ENCODE measurements at regions not wholly inside any gene's neighbourhood (a gene's known extent, or its start where the extent isn't known, plus 50 kb on each side); places are given as distances from the start of the nearest gene placed in this dataset.

- peak in 1 of 2 experiments; percentile 54 for DNase-seq
- Histone ChIP-seq H3K9me2 (ENCODE audit: insufficient read depth) (peaks cover 4% of the 10 kb centered on the region; the same call in 1 of the 2 replicates), H3K36me3 (ENCODE audit: low read depth) (no peaks in the 10 kb centered on the region), H3K4me3 (no peak overlapping the region), H3K9me3 (ENCODE audit: insufficient read depth, low read depth) (no peaks in the 10 kb centered on the region), H3K27me3 (ENCODE audit: insufficient read depth, low read depth) (no peaks in the 10 kb centered on the region), H2AFZ (no peak overlapping the region), H3K27ac (no peak overlapping the region), H3K4me1 (replicated peaks; ENCODE audit: insufficient read depth) (no peaks in the 10 kb centered on the region; the same call in 1 of the 2 replicates), H3K4me2 (no peak overlapping the region), H4K20me1 (ENCODE audit: insufficient read depth) (no peaks in the 10 kb centered on the region), H3F3A (ENCODE audit: insufficient read depth, low read depth) (no peaks in the 10 kb centered on the region), H3K79me2 (ENCODE audit: low read depth) (no peaks in the 10 kb centered on the region)
- TF ChIP-seq CTCF (conservative IDR thresholded peaks at IDR 0.05) (no peak), EZH2 (IDR thresholded peaks at IDR 0.05; ENCODE audit: low read depth) (no peak)
- ChIA-PET CTCF (no interaction called here), POLR2A (ENCODE audit: unreplicated experiment) (interaction anchor here (0.8 kb wide), 1 partner anchor 921 kb away, joined by 9 read pairs; no protein-coding TSS in a partner anchor)
- intact Hi-C loops (cut with micrococcal nuclease; ENCODE audit: unreplicated experiment), result no loop called here
- BruUV-seq (replicated peaks), result no TSS peak
Measured at GRCh38 chr7:12107841-12108254, 103.2 kb upstream of the TMEM106B start.

GRCh38 chr7:12110425-12110824 lies 100.7 kb upstream of the TMEM106B start:
- Histone ChIP-seq H3K27ac (no peak overlapping the region), H3K27me3 (ENCODE audit: insufficient read depth, low read depth) (no peaks in the 10 kb centered on the region), H2AFZ (0 out of 2 replicates have a peak overlapping the region, but pooled peaks have one; percentile 2), H3K9me3 (ENCODE audit: insufficient read depth, low read depth) (no peaks in the 10 kb centered on the region), H3K4me3 (no peak overlapping the region), H3F3A (ENCODE audit: insufficient read depth, low read depth) (no peaks in the 10 kb centered on the region), H3K79me2 (ENCODE audit: low read depth) (no peaks in the 10 kb centered on the region), H3K4me1 (replicated peaks; ENCODE audit: insufficient read depth) (no peaks in the 10 kb centered on the region; the same call in 1 of the 2 replicates), H3K36me3 (ENCODE audit: low read depth) (no peaks in the 10 kb centered on the region), H4K20me1 (ENCODE audit: insufficient read depth) (no peaks in the 10 kb centered on the region), H3K4me2 (no peak overlapping the region), H3K9me2 (ENCODE audit: insufficient read depth) (peaks cover 8% of the 10 kb centered on the region; the same call in 1 of the 2 replicates)
- ChIA-PET CTCF (interaction anchor here (1.0 kb wide), 1 partner anchor 29 kb away, joined by 3 read pairs; no protein-coding TSS in a partner anchor), POLR2A (ENCODE audit: unreplicated experiment) (no interaction called here)
- intact Hi-C loops (cut with micrococcal nuclease; ENCODE audit: unreplicated experiment), result loop anchor here (2.0 kb wide), 1 partner anchor 100 kb away; the partner anchor contains the start of gene TMEM106B
- TF ChIP-seq CTCF (conservative IDR thresholded peaks at IDR 0.05) (no peak), EZH2 (IDR thresholded peaks at IDR 0.05; ENCODE audit: low read depth) (no peak)
- BruUV-seq (replicated peaks), result no TSS peak
- no peak for DNase-seq

- Histone ChIP-seq H3K9me2 (ENCODE audit: insufficient read depth) (peaks cover 3% of the 10 kb centered on the region; the same call in 1 of the 2 replicates), H4K20me1 (ENCODE audit: insufficient read depth) (no peaks in the 10 kb centered on the region), H3K27me3 (ENCODE audit: insufficient read depth, low read depth) (no peaks in the 10 kb centered on the region), H3K79me2 (ENCODE audit: low read depth) (no peaks in the 10 kb centered on the region), H3K36me3 (ENCODE audit: low read depth) (no peaks in the 10 kb centered on the region), H3K4me3 (no peak overlapping the region), H3K4me2 (no peak overlapping the region), H2AFZ (no peak overlapping the region), H3K27ac (no peak overlapping the region), H3K4me1 (replicated peaks; ENCODE audit: insufficient read depth) (no peaks in the 10 kb centered on the region; the same call in 1 of the 2 replicates), H3K9me3 (ENCODE audit: insufficient read depth, low read depth) (no peaks in the 10 kb centered on the region), H3F3A (ENCODE audit: insufficient read depth, low read depth) (no peaks in the 10 kb centered on the region)
- POLR2A ChIA-PET (ENCODE audit: unreplicated experiment), result interaction anchor here (0.5 kb wide), 1 partner anchor 10 kb away, joined by 3 read pairs; no protein-coding TSS in a partner anchor
- peak in 1 of 2 experiments; percentile 50 for DNase-seq
- TF ChIP-seq CTCF (conservative IDR thresholded peaks at IDR 0.05), result no peak
- no peak for TF ChIP-seq EZH2 (IDR thresholded peaks at IDR 0.05; ENCODE audit: low read depth)
- intact Hi-C loops (cut with micrococcal nuclease; ENCODE audit: unreplicated experiment), result loop anchor here (2.0 kb wide), 1 partner anchor 99 kb away; the partner anchor contains the start of gene TMEM106B
- CTCF ChIA-PET, result interaction anchor here (0.6 to 1.0 kb wide), 2 partner anchors 28 to 118 kb away, joined by 3 read pairs; no protein-coding TSS in a partner anchor
- BruUV-seq (replicated peaks), result no TSS peak
Measured at GRCh38 chr7:12111422-12112405, 99.4 kb upstream of the TMEM106B start.

All from PC-9 (cell line).